Right lobe of liver (tissue), 6 donors: ENCODE measurements at regions not wholly inside any gene's neighbourhood (a gene's known extent, or its start where the extent isn't known, plus 50 kb on each side); places are given as distances from the start of the nearest gene placed in this dataset.

Experiments used
- ATAC-seq, 4 donors: fragments of 200-7000 bp; cut with Tn5 transposase; one replicate each; pipeline ENCODE4 v1.9.1; 2020; ENCODE audit warnings: mild to moderate bottlenecking in 4 of 4, moderate library complexity in 4 of 4
- DNase-seq, 3 donors: peaks; one replicate each; pipeline ENCODE4 v3.0.0-alpha.2; 2020
- H3K27ac ChIP-seq, 3 donors: fragments of 200-600 bp; one replicate each; pipeline ENCODE4 v1.8.0; 2022
- H3K27me3 ChIP-seq, 2 donors: fragments of 200-600 bp; one replicate each; pipeline ENCODE4 v1.8.0; 2022
- H3K36me3 ChIP-seq, 4 donors: fragments of 200-600 bp; sonication (generic) in 1 of 4; one replicate each; pipeline versions ENCODE4 v1.5.1 to v1.8.0; 2017 to 2022; ENCODE audit warnings: control low read depth in 1 of 4
- H3K4me1 ChIP-seq, 4 donors: fragments of 200-600 bp; sonication (generic) in 1 of 4; one replicate each; pipeline versions ENCODE4 v1.5.1 to v1.8.0; 2017 to 2022; ENCODE audit warnings: control low read depth in 1 of 4
- H3K4me3 ChIP-seq, 3 donors: fragments of 200-600 bp; one replicate each; pipeline ENCODE4 v1.8.0; 2022
- H3K9me3 ChIP-seq, 4 donors: fragments of 200-600 bp; sonication (generic) in 1 of 4; one replicate each; pipeline versions ENCODE4 v1.5.1 to v1.8.0; 2017 to 2022; ENCODE audit warnings: control low read depth in 1 of 4
- CTCF ChIP-seq, 4 donors: fragments of 200-600 bp in 3 of 4; fragments of 450-650 bp in 1 of 4; IDR thresholded peaks; one replicate each; pipeline versions ENCODE4 v1.5.1 to v1.8.0; 2016 to 2022; ENCODE audit warnings: antibody characterized with exemption in 4 of 4, mild to moderate bottlenecking in 2 of 4
- POLR2A ChIP-seq: fragments of 450-650 bp; IDR thresholded peaks from one replicate; pipeline ENCODE4 v1.6.1; 2017; ENCODE audit warnings: antibody characterized with exemption, mild to moderate bottlenecking
- WGBS: methylation state at CpG from one replicate; pipeline ENCODE4 v1.1.6; 2018; ENCODE audit warnings: low coverage, low lambda C conversion rate; ENCODE audit not compliant: insufficient coverage; ENCODE audit errors: missing lambda C conversion rate; 5-methylcytosine and 5-hydroxymethylcytosine counted together
- intact Hi-C, 2 donors: fragments of 100-400 bp; cut with DNase I; formaldehyde crosslinking; loops; one replicate each; pipeline versions ENCODE4 v1.11.2 to v1.14.1; 2022
- donor health status: DM: no; HTN: yes; CAD: no.
- donor health status: DM: no; HTN: no; CAD: no.
- donor health status: DM: no; HTN: no; CAD: no.
- donor health status: DM: no; HTN: yes; CAD: no.
- donor health status: DM: no; HTN: yes; CAD: no.

DNA sequence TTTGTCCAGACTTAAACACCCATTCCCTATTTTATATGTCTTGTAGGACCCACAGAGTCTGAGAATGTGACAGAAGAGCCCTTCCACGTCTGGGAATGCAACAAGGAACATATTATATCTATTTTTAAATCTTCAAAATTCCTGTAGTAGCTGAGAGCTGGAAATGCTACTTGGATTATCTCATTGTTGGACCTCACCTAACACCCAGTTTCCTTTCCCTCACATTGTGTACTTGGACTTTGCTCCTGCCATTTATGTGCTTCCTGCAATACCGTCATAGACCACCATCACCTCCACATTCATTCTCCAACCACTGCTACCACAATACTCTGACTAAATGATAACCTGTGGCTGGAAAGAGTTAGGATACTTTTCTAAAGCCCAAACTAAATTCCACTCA lies 335.4 kb downstream of the COL12A1 start:
- Histone ChIP-seq H3K9me3 (no peaks in the 10 kb centered on the region), H3K27ac (no peak overlapping the region), H3K4me1 (no peaks in the 10 kb centered on the region), H3K4me3 (no peak overlapping the region), H3K27me3 (no peaks in the 10 kb centered on the region), H3K36me3 (no peaks in the 10 kb centered on the region)
- 9% methylated on average over 2 of the region's 2 CpGs for WGBS
- intact Hi-C loops = no loop called here
- TF ChIP-seq CTCF (IDR thresholded peaks at IDR 0.05) (no peak), POLR2A (no peak)
- ATAC-seq (no peak), DNase-seq (no peak)

DNA sequence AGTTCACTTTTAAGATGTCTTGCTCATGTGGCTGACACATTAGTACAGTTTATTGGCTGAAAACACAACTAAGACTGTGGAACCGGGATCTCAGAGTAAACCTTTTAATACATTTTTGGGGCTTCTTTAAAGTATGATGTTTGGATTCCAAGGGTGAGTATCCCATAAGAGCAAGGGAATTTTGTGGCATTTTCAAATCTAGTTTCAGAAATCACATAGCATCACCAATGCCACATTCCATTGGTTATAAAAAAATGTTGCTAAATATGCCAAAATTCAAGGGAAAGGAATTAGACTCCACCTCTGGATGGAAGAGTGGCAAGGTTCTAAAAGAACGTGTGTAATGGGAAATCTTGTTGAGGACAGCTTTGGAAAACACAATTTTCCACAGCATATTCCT lies 338.6 kb downstream of the COL12A1 start:
- intact Hi-C loops = no loop called here
- no peak overlapping the region for H3K4me3 ChIP-seq
- TF ChIP-seq POLR2A (no peak), CTCF (IDR thresholded peaks at IDR 0.05) (no peak)

GRCh38 chr6:74863968-74864367 lies 341.9 kb downstream of the COL12A1 start:
- intact Hi-C loops = no loop called here
- ATAC-seq (no peak), DNase-seq (no peak)
- no peaks in the 10 kb centered on the region for H3K9me3 ChIP-seq
- no peak overlapping the region for H3K4me3 ChIP-seq
- H3K36me3 ChIP-seq = no peaks in the 10 kb centered on the region
- no peaks in the 10 kb centered on the region for H3K4me1 ChIP-seq
- H3K27ac ChIP-seq = no peak overlapping the region
- H3K27me3 ChIP-seq = no peaks in the 10 kb centered on the region
- WGBS = 36% methylated on average over 1 of the region's 1 CpG
- TF ChIP-seq POLR2A = no peak
- no peak for TF ChIP-seq CTCF (IDR thresholded peaks at IDR 0.05)

More for the DNA sequence above, 338.6 kb downstream of the COL12A1 start:
- Histone ChIP-seq H3K9me3 (no peaks in the 10 kb centered on the region), H3K27me3 (no peaks in the 10 kb centered on the region), H3K36me3 (no peaks in the 10 kb centered on the region), H3K4me1 (no peaks in the 10 kb centered on the region), H3K27ac (no peak overlapping the region)
- ATAC-seq = no peak
- 50% methylated on average over 2 of the region's 2 CpGs for WGBS
- DNase-seq = no peak

DNA sequence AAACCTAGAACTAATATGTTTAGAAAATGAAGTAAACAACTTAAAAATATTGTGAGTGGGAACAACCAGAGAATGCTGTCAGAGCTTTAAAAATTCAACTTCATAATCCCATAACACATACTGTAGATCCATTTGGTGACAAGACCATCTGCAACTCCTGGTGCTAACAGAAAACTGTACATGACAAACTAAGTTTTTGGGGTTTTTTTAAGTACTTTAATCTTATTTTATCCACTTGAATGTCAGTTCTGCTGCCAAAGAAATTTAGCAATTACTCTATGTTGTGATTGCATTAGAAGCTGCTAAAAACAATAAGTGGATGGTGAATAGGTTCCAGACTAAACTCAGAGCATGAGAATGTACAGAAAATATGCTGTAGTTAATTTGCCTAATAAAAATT lies 345.4 kb downstream of the COL12A1 start:
- no peak overlapping the region for H3K27ac ChIP-seq
- ATAC-seq (no peak), DNase-seq (no peak)
- no peaks in the 10 kb centered on the region for H3K27me3 ChIP-seq
- TF ChIP-seq CTCF (IDR thresholded peaks at IDR 0.05) (no peak), POLR2A (no peak)
- no peak overlapping the region for H3K4me3 ChIP-seq
- no peaks in the 10 kb centered on the region for H3K36me3 ChIP-seq
- no peaks in the 10 kb centered on the region for H3K9me3 ChIP-seq
- intact Hi-C loops = no loop called here
- H3K4me1 ChIP-seq = no peaks in the 10 kb centered on the region

DNA sequence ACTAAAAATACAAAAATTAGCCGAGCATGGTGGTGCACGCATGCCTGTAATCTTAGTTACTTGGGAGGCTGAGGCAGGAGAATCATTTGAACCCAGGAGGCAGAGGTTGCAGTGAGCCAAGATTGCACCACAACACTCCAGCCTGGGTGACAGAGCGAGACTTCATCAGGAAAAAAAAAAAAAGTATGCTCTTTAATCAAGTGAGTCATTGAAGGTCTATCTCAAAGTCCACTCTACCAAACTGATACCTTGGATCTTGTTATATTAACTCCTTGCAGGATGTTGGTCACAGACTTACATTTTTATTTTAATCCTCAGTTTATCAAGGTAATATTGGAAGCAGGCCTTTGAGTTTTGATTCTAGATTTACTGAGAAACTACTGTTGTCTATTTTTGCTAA lies 348.7 kb downstream of the COL12A1 start:
- intact Hi-C loops = no loop called here
- Histone ChIP-seq H3K4me3 (no peak overlapping the region), H3K9me3 (no peaks in the 10 kb centered on the region), H3K27ac (no peak overlapping the region), H3K4me1 (peaks cover 0 to 2% (median 0%) of the 10 kb centered on the region in 4 donors), H3K27me3 (no peaks in the 10 kb centered on the region), H3K36me3 (no peaks in the 10 kb centered on the region)
- DNase-seq (no peak), ATAC-seq (no peak)
- TF ChIP-seq CTCF (IDR thresholded peaks at IDR 0.05) (no peak), POLR2A (no peak)
- 49% methylated on average over 3 of the region's 3 CpGs for WGBS
